B cell (primary cell): ENCODE measurements at regions not wholly inside any gene's neighbourhood (a gene's known extent, or its start where the extent isn't known, plus 50 kb on each side); places are given as distances from the start of the nearest gene placed in this dataset.

ENCODE experiments used
- ATAC-seq: fragments of 200-7000 bp; cut with Tn5 transposase; one replicate; pipeline ENCODE4 v1.10.0; 2021; ENCODE audit warnings: low read depth, mild to moderate bottlenecking, moderate number of reproducible peaks, moderate library complexity
- CTCF ChIA-PET: fragments of 350-600 bp; sonication (Branson Sonifier 250); formaldehyde crosslinking; loops from one replicate; lab custom pipeline; 2021; ENCODE audit warnings: antibody characterized with exemption, inconsistent platforms; lab: Charles Lee
- POLR2A ChIA-PET: fragments of 350-600 bp; sonication (Branson Sonifier 250); formaldehyde crosslinking; loops from one replicate; lab custom pipeline; 2021; ENCODE audit warnings: antibody characterized with exemption; lab: Charles Lee
- DNase-seq: peaks from one replicate; pipeline ENCODE4 v3.0.0; 2013
- H2AFZ ChIP-seq: 2 replicates; pipeline ENCODE4 v1.6.1; 2012; ENCODE audit warnings: mild to moderate bottlenecking, low read depth, low read length; ENCODE audit not compliant: insufficient read depth, poor library complexity, severe bottlenecking
- H3K27ac ChIP-seq, 2 donors: 1 replicate in 1 of 2; 2 replicates in 1 of 2; pipeline ENCODE4 v1.5.1; 2012 to 2013; ENCODE audit warnings: low read length in 2 of 2, mild to moderate bottlenecking in 2 of 2, moderate library complexity in 1 of 2
- H3K27me3 ChIP-seq, 4 experiments: fragments of 200-600 bp in 1 of 4; sonication (generic) in 1 of 4; replicated peaks in 1 of 4; 1 replicate in 2 of 4; 2 replicates in 2 of 4; pipeline versions ENCODE4 v1.6.1 to v1.7.0; 2013 to 2016; ENCODE audit warnings: low read length in 3 of 4, mild to moderate bottlenecking in 2 of 4, mixed read lengths in 1 of 4, moderate library complexity in 1 of 4; ENCODE audit not compliant: insufficient read depth in 4 of 4, control insufficient read depth in 3 of 4; ENCODE audit errors: control extremely low read depth in 1 of 4
- H3K36me3 ChIP-seq, 2 experiments: replicated peaks in 1 of 2; 1 replicate in 1 of 2; 2 replicates in 1 of 2; pipeline versions ENCODE4 v1.6.1 to v1.7.1; 2013; ENCODE audit warnings: low read length in 1 of 2; ENCODE audit not compliant: insufficient read depth in 2 of 2, control insufficient read depth in 1 of 2; ENCODE audit errors: control extremely low read depth in 1 of 2, extremely low read depth in 1 of 2
- H3K4me1 ChIP-seq, 2 donors: fragments of 200-600 bp in 1 of 2; sonication (generic) in 1 of 2; 1 replicate in 1 of 2; 2 replicates in 1 of 2; pipeline versions ENCODE4 v1.5.1 to v1.6.1; 2013 to 2017; ENCODE audit warnings: low read length in 2 of 2; ENCODE audit not compliant: control insufficient read depth in 2 of 2, insufficient read depth in 2 of 2
- H3K4me2 ChIP-seq: replicated peaks from 2 replicates; pipeline ENCODE3; 2012; ENCODE audit warnings: mild to moderate bottlenecking, low read depth, low read length; ENCODE audit not compliant: poor library complexity, severe bottlenecking
- H3K4me3 ChIP-seq, 5 experiments: fragments of 200-600 bp in 1 of 5; sonication (generic) in 1 of 5; 1 replicate in 3 of 5; 2 replicates in 2 of 5; pipeline versions ENCODE4 v1.5.1 to v1.7.0; 2011 to 2016; ENCODE audit warnings: low read length in 4 of 5, mild to moderate bottlenecking in 4 of 5, low read depth in 2 of 5, control low read depth in 1 of 5, moderate library complexity in 1 of 5; ENCODE audit not compliant: insufficient read depth in 1 of 5; ENCODE audit errors: control extremely low read depth in 1 of 5, extremely low read depth in 1 of 5
- H3K79me2 ChIP-seq: fragments of 200-600 bp; sonication (generic); one replicate; pipeline ENCODE4 v1.6.0; 2016; ENCODE audit warnings: low read length; ENCODE audit not compliant: control insufficient read depth, insufficient read depth
- H3K9ac ChIP-seq: fragments of 200-600 bp; sonication (generic); 2 replicates; pipeline ENCODE4 v1.6.1; 2017; ENCODE audit warnings: mild to moderate bottlenecking, low read length, moderate library complexity
- H3K9me3 ChIP-seq, 3 donors: one replicate each; pipeline versions ENCODE4 v1.6.1 to v1.7.1; 2013; ENCODE audit warnings: low read length in 2 of 3; ENCODE audit not compliant: control insufficient read depth in 2 of 3, insufficient read depth in 1 of 3; ENCODE audit errors: control extremely low read depth in 1 of 3
- H4K20me1 ChIP-seq: 2 replicates; pipeline ENCODE4 v1.6.0; 2012; ENCODE audit warnings: mild to moderate bottlenecking, low read length; ENCODE audit not compliant: insufficient read depth, control insufficient read depth, poor library complexity, severe bottlenecking
- H3K27ac Mint-ChIP-seq: one replicate; pipeline ENCODE4 v1.8.0; 2021; ENCODE audit warnings: mixed read lengths
- H3K27me3 Mint-ChIP-seq: one replicate; pipeline ENCODE4 v1.8.0; 2021; ENCODE audit warnings: mixed read lengths
- H3K4me1 Mint-ChIP-seq: one replicate; pipeline ENCODE4 v1.8.0; 2021; ENCODE audit warnings: mixed read lengths
- H3K4me3 Mint-ChIP-seq: one replicate; pipeline ENCODE4 v1.8.0; 2021; ENCODE audit warnings: mixed read lengths
- H3K9me3 Mint-ChIP-seq: one replicate; pipeline ENCODE4 v1.8.0; 2022; ENCODE audit warnings: mixed read lengths; ENCODE audit not compliant: insufficient read depth
- CTCF ChIP-seq: fragments of 200-600 bp; IDR thresholded peaks from one replicate; pipeline ENCODE4 v1.8.0; 2022; ENCODE audit warnings: antibody characterized with exemption, mild to moderate bottlenecking
- EZH2 ChIP-seq: IDR thresholded peaks from 2 replicates; pipeline ENCODE4 v1.6.1; 2012; ENCODE audit warnings: borderline replicate concordance, low read depth, mild to moderate bottlenecking, moderate library complexity, low read length; ENCODE audit not compliant: insufficient read depth, poor library complexity, severe bottlenecking
- WGBS: methylation state at CpG from one replicate; pipeline ENCODE4 v1.1.5; 2013; ENCODE audit warnings: missing lambda C conversion rate; ENCODE audit not compliant: insufficient coverage; 5-methylcytosine and 5-hydroxymethylcytosine counted together
- intact Hi-C: fragments of 100-400 bp; cut with micrococcal nuclease; formaldehyde crosslinking; loops from one replicate; pipeline ENCODE4 v1.10.0; 2022

GRCh38 chr1:217965156-217965786, 319.8 kb upstream of the RRP15 start:
- ChIA-PET POLR2A (no interaction called here), CTCF (no interaction called here)
- Mint-ChIP-seq H3K27ac (no peak overlapping the region), H3K9me3 (peaks cover 1% of the 10 kb centered on the region), H3K27me3 (no peaks in the 10 kb centered on the region), H3K4me1 (no peaks in the 10 kb centered on the region), H3K4me3 (no peak overlapping the region)
- no peaks in the 10 kb centered on the region for H3K4me1 ChIP-seq
- whole genome bisulfite sequencing = 72% methylated on average over 8 of the region's 8 CpGs
- H3K9ac ChIP-seq = no peak overlapping the region
- H4K20me1 ChIP-seq = no peaks in the 10 kb centered on the region
- TF ChIP-seq EZH2 = no peak
- no peak for ATAC-seq
- no peaks in the 10 kb centered on the region for H3K27me3 ChIP-seq
- H3K9me3 ChIP-seq = peaks cover 0 to 20% (median 0%) of the 10 kb centered on the region in 3 donors
- H3K36me3 ChIP-seq = no peaks in the 10 kb centered on the region
- DNase-seq = no peak
- H3K27ac ChIP-seq = no peak overlapping the region
- no peaks in the 10 kb centered on the region for H3K79me2 ChIP-seq
- no peak overlapping the region for H2AFZ ChIP-seq
- intact Hi-C loops = no loop called here
- no peak overlapping the region for H3K4me2 ChIP-seq
- H3K4me3 ChIP-seq = no peak overlapping the region

GRCh38 chr1:217968085-217968484, 317.0 kb upstream of the RRP15 start:
- ChIA-PET CTCF (no interaction called here), POLR2A (no interaction called here)
- Histone ChIP-seq H3K79me2 (no peaks in the 10 kb centered on the region), H3K9ac (no peak overlapping the region), H3K9me3 (peaks cover 0 to 20% (median 0%) of the 10 kb centered on the region in 3 donors), H3K27ac (no peak overlapping the region), H3K4me1 (no peaks in the 10 kb centered on the region), H2AFZ (no peak overlapping the region), H3K4me3 (no peak overlapping the region), H3K36me3 (no peaks in the 10 kb centered on the region), H3K4me2 (no peak overlapping the region), H3K27me3 (no peaks in the 10 kb centered on the region), H4K20me1 (no peaks in the 10 kb centered on the region)
- Mint-ChIP-seq H3K27ac (no peak overlapping the region), H3K4me3 (no peak overlapping the region), H3K4me1 (no peaks in the 10 kb centered on the region), H3K9me3 (peaks cover 2% of the 10 kb centered on the region), H3K27me3 (no peaks in the 10 kb centered on the region)
- intact Hi-C loops = no loop called here
- DNase-seq = no peak
- ATAC-seq = no peak
- no peak for TF ChIP-seq EZH2
- TF ChIP-seq CTCF = no peak
- 86% methylated on average over 7 of the region's 7 CpGs for WGBS
